ENCODE measurements at regions not wholly inside any gene's neighbourhood (a gene's known extent, or its start where the extent isn't known, plus 50 kb on each side); places are given as distances from the start of the nearest gene placed in this dataset.

DNA sequence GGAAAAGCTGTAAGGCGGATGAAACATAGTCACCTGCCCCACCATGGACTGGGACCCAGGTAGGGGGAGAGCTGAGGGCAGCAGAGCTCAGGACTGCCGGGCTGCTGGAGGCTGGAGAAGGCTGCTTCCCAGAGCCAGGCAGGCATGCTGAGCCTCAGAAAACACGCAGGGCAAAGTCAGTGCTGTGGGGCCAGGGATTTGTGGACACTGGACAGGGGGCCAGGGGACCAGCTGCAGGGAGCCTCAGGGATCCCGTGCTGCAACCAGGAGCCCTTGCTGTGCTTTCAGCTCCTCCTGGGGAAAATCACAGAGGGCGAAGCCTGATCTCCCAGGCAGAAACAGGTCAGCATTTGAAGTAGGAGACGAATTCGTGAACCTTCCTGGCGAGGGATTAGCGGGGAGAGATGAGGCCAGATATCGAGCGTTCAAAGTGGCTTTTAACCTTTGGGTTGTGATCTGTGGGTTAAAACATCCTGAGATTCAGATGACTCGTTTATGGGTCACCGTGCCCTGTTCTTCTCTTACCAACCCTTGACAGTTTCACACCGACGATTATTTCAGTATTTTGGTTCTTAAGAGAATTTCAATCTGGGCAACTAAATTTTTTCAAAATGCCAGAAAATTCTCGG lies 85.6 kb upstream of the SHH start:
- no peak for TF ChIP-seq CTCF (IDR thresholded peaks at IDR 0.05; ENCODE audit: insufficient read depth, missing control alignments)
- DNase-seq (ENCODE audit: insufficient read length, low spot score): no peak
- no peak for FAIRE-seq

GRCh38 chr7:155896531-155897263 lies 84.4 kb upstream of the SHH start:
- DNase-seq (ENCODE audit: insufficient read length, low spot score) (no peak), FAIRE-seq (no peak)
- no peak for TF ChIP-seq CTCF (IDR thresholded peaks at IDR 0.05; ENCODE audit: insufficient read depth, missing control alignments)

- FAIRE-seq: no peak
- no peak for DNase-seq (ENCODE audit: insufficient read length, low spot score)
- TF ChIP-seq CTCF (IDR thresholded peaks at IDR 0.05; ENCODE audit: insufficient read depth, missing control alignments): no peak
Measured at GRCh38 chr7:155893664-155894063, 81.4 kb upstream of the SHH start.

GRCh38 chr7:155893176-155893575 lies 80.9 kb upstream of the SHH start:
- no peak for TF ChIP-seq CTCF (IDR thresholded peaks at IDR 0.05; ENCODE audit: insufficient read depth, missing control alignments)
- DNase-seq (ENCODE audit: insufficient read length, low spot score) (no peak), FAIRE-seq (no peak)

GRCh38 chr7:155889636-155890511 lies 77.6 kb upstream of the SHH start:
- DNase-seq (ENCODE audit: insufficient read length, low spot score): no peak
- no peak for FAIRE-seq

DNA sequence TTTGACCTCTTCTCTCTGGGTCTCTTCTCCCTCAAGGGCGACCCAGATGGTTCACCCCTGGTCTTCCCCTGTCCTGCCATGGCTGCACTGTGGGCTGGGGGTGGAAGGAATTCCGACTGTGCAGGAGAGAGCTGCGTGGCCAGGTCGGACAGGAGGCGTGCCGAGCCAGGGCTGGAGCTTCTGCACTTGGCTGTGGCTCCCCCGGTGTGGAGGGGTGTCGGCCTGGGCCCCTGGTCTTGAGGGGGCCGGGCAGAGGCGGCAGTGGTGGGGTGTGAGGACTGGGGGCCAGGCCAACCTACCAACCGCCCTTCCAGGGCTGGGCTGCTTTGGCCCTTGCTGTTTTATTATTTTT lies 74.9 kb upstream of the SHH start:
- DNase-seq (ENCODE audit: insufficient read length, low spot score) (no peak), FAIRE-seq (no peak)
- no peak for TF ChIP-seq CTCF (IDR thresholded peaks at IDR 0.05; ENCODE audit: insufficient read depth, missing control alignments)

More at GRCh38 chr7:155889636-155890511, 77.6 kb upstream of the SHH start:
- no peak for TF ChIP-seq CTCF (IDR thresholded peaks at IDR 0.05; ENCODE audit: insufficient read depth, missing control alignments)

All from D721Med (cell line).